Left ventricle myocardium inferior (tissue), 1 donor: ENCODE measurements at regions not wholly inside any gene's neighbourhood (a gene's known extent, or its start where the extent isn't known, plus 50 kb on each side); places are given as distances from the start of the nearest gene placed in this dataset.

ENCODE experiments used
- DNase-seq: peaks from one replicate; pipeline ENCODE4 v3.0.0-alpha.2; 2020
- H3K27ac ChIP-seq: fragments of 200-600 bp; replicated peaks from 2 replicates; pipeline ENCODE4 v1.8.0; 2021
- H3K27me3 ChIP-seq: fragments of 200-600 bp; 2 replicates; pipeline ENCODE4 v1.8.0; 2021; ENCODE audit warnings: low read depth
- H3K36me3 ChIP-seq: fragments of 200-600 bp; 2 replicates; pipeline ENCODE4 v1.8.0; 2021
- H3K4me1 ChIP-seq: fragments of 200-600 bp; 2 replicates; pipeline ENCODE4 v1.8.0; 2021
- H3K4me3 ChIP-seq: fragments of 200-600 bp; 2 replicates; pipeline ENCODE4 v1.8.0; 2021; ENCODE audit warnings: mild to moderate bottlenecking, moderate library complexity
- H3K9me3 ChIP-seq: fragments of 200-600 bp; replicated peaks from 2 replicates; pipeline ENCODE4 v1.8.0; 2021
- intact Hi-C: fragments of 100-400 bp; cut with micrococcal nuclease; formaldehyde crosslinking; loops from one replicate; pipeline ENCODE4 v1.11.0; 2022
- TF ChIP-seq, protein P1 (sequence below): fragments of 200-600 bp; IDR thresholded peaks from 2 replicates; pipeline ENCODE4 v1.8.0; 2021; ENCODE audit warnings: antibody characterized with exemption, mild to moderate bottlenecking, borderline replicate concordance
- donor health status: DM: no; HTN: yes; CAD: no; lungs with severe emphysema.

DNA sequence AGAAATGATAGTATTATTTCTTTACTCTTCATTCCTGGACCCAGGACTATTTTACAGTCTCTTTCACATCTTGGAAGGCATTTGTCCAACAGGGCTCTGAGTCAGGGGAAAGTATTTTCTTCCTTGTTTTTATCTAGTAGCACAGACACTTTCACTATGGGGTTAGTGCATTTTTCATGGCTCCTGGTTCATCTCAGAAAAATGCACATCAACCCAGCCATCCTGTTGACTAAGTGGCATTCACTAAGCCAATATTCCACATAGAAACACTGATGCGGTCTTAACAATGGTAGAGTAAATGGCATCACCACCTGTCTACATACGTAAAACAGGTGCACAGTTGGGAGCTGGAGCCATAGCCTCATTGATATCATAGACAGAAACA, 87.4 kb upstream of the C1orf21 start:
- Histone ChIP-seq H3K27ac (peak overlapping the region; percentile 90), H3K27me3 (no peaks in the 10 kb centered on the region), H3K4me3 (no peak overlapping the region), H3K36me3 (no peaks in the 10 kb centered on the region), H3K9me3 (peaks cover 18% of the 10 kb centered on the region), H3K4me1 (peaks cover 53% of the 10 kb centered on the region)
- intact Hi-C loops, result no loop called here
- DNase-seq, result no peak
- TF ChIP-seq, protein P1, sequence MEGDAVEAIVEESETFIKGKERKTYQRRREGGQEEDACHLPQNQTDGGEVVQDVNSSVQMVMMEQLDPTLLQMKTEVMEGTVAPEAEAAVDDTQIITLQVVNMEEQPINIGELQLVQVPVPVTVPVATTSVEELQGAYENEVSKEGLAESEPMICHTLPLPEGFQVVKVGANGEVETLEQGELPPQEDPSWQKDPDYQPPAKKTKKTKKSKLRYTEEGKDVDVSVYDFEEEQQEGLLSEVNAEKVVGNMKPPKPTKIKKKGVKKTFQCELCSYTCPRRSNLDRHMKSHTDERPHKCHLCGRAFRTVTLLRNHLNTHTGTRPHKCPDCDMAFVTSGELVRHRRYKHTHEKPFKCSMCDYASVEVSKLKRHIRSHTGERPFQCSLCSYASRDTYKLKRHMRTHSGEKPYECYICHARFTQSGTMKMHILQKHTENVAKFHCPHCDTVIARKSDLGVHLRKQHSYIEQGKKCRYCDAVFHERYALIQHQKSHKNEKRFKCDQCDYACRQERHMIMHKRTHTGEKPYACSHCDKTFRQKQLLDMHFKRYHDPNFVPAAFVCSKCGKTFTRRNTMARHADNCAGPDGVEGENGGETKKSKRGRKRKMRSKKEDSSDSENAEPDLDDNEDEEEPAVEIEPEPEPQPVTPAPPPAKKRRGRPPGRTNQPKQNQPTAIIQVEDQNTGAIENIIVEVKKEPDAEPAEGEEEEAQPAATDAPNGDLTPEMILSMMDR, result no peak

DNA sequence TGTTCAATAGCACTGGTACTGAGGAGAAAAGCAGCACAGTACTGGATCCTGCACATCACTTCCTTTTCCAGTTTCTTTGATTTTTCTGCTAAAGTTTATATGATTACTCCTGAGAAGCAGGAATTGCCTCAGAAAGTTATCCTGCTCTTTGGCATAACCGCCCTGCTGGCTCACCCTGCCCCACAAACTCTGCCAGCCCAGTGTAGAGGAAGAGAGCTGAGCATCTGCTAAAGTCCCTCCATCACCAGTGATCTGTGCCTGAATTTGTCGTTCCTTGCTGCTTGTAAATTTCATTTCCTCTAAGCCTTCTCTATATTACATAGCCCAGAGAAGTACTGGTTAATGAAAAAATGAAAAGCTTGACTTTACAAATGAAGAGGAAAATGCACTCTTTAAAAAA, 87.0 kb upstream of the C1orf21 start:
- H3K36me3 ChIP-seq, result no peaks in the 10 kb centered on the region
- intact Hi-C loops, result no loop called here
- no peaks in the 10 kb centered on the region for H3K27me3 ChIP-seq
- no peak overlapping the region for H3K4me3 ChIP-seq
- H3K27ac ChIP-seq, result no peak overlapping the region
- peaks cover 18% of the 10 kb centered on the region for H3K9me3 ChIP-seq
- TF ChIP-seq, protein P1, result no peak
- DNase-seq, result no peak
- H3K4me1 ChIP-seq, result peaks cover 51% of the 10 kb centered on the region

DNA sequence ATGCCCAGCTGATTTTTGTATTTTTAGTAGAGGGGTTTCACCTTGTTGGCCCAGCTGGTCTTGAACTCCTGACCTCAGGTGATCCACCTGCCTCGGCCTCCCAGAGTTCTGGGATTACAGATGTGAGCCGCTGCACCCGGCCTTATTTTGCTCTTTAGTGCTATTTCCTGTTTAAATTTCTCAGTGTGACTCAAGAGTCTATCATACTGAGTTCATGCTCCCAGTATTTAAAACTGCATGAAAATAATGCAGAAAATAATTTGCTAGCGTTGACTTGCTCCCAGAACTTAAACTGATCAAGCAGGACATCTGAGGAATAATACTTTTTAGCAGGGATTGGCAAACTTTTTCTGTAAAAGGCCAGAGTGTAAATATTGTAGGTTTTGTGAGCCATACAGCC, 86.4 kb upstream of the C1orf21 start:
- Histone ChIP-seq H3K4me1 (peaks cover 48% of the 10 kb centered on the region), H3K36me3 (no peaks in the 10 kb centered on the region), H3K27me3 (no peaks in the 10 kb centered on the region), H3K9me3 (peaks cover 18% of the 10 kb centered on the region), H3K27ac (peak overlapping the region; percentile 0), H3K4me3 (no peak overlapping the region)
- intact Hi-C loops, result no loop called here
- TF ChIP-seq, protein P1, result no peak
- no peak for DNase-seq

DNA sequence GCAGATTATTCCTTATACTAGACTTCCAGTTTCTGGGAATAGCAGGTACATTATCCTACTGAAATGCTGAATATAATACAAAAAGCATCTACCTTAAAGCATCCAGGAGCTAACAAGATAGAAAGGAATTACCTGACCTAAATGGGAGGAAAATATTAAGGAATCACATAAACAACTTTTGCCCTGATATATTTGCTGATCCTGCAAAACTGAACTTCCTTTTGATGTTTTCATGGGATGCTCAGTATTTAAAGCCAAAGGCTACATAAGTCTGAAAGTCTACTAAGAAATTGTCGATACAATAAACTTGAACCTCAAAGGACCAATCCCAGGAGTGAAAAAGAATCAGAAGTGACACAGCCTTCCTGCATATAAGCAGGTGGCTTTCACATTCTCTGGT, 85.6 kb upstream of the C1orf21 start:
- peaks cover 18% of the 10 kb centered on the region for H3K9me3 ChIP-seq
- no peak for DNase-seq
- no peak overlapping the region for H3K27ac ChIP-seq
- TF ChIP-seq, protein P1, result no peak
- no peaks in the 10 kb centered on the region for H3K36me3 ChIP-seq
- H3K4me1 ChIP-seq, result peaks cover 40% of the 10 kb centered on the region
- intact Hi-C loops, result no loop called here
- H3K4me3 ChIP-seq, result no peak overlapping the region
- no peaks in the 10 kb centered on the region for H3K27me3 ChIP-seq

DNA sequence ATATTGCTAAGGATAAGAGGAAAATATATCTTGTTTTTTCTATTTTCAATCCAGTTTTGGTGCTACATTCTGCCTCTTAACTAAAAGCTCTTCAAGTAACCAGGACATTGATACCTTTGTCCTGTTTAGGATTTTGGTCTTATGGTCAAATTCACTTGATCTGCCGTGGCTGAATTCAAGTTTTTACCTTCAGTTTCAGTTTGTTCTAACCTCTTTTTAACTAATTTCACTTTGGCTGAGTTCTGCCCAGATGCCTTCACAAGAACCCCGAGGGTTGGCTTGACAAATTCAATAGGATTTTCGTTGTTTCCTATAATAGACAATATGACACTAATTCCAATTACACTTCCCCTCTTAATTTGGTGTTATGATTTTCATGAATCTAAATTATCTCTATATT, 84.5 kb upstream of the C1orf21 start:
- intact Hi-C loops, result no loop called here
- TF ChIP-seq, protein P1, result no peak
- peaks cover 30% of the 10 kb centered on the region for H3K4me1 ChIP-seq
- no peak for DNase-seq
- peaks cover 20% of the 10 kb centered on the region for H3K9me3 ChIP-seq
- H3K4me3 ChIP-seq, result no peak overlapping the region
- H3K36me3 ChIP-seq, result no peaks in the 10 kb centered on the region
- H3K27me3 ChIP-seq, result no peaks in the 10 kb centered on the region
- H3K27ac ChIP-seq, result no peak overlapping the region
